ENCODE measurements at regions not wholly inside any gene's neighbourhood (a gene's known extent, or its start where the extent isn't known, plus 50 kb on each side); places are given as distances from the start of the nearest gene placed in this dataset.

DNA sequence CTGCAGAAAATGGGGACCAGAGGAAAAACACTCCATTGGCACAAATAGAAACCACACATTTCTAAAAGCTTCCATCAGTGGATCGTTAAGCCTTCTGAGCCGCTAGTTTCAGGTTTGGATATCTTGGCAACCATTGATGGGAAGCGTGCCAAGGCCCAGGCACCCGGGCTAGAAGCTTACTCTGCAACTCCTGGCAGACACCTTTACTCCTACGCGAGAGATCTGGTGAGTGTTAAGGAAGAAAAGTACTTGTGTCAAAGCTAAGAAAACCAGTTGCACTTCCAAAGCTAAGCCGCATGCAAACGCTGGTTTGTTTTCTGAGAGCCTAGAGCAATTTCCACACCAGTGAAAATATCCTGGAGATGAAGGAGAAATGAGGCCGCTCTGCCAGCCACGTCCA is 472.4 kb downstream of the PMP22 start:
- Histone ChIP-seq H3K9me3 (ENCODE audit: control insufficient read depth, insufficient read depth, low read depth, low read length) (no peaks in the 10 kb centered on the region), H3K4me1 (ENCODE audit: control insufficient read depth, insufficient read depth, low read length) (0 out of 2 replicates have a peak, but pooled peaks cover 4% of the 10 kb centered on the region), H3K27ac (ENCODE audit: low read depth, low read length) (no peak overlapping the region), H3K27me3 (ENCODE audit: control insufficient read depth, insufficient read depth, low read length) (no peaks in the 10 kb centered on the region), H3K4me3 (ENCODE audit: low read depth, low read length) (no peak overlapping the region), H3K36me3 (ENCODE audit: control insufficient read depth, insufficient read depth, low read length) (no peaks in the 10 kb centered on the region), H3K9ac (ENCODE audit: low read length) (no peak overlapping the region)

DNA sequence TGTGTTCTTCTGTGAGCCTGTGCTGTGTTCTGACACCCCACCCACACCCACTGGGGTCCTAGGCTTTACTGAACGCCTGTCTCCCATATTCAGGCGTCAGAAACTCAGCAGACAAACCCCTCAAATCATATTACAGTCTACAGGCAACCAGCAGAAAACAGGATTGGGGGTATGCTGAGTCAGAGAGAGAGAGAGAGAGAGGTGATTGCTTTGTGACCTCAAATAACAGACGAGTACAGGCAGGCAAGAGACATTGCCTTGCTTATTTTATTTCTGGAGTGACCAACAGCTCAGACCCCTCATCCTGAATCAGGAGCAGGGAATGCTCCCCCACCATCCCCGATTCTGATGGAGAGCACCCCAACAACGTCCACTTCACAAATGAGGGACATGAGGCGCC is 473.9 kb downstream of the PMP22 start:
- Histone ChIP-seq H3K9me3 (ENCODE audit: control insufficient read depth, insufficient read depth, low read depth, low read length) (no peaks in the 10 kb centered on the region), H3K4me1 (ENCODE audit: control insufficient read depth, insufficient read depth, low read length) (0 out of 2 replicates have a peak, but pooled peaks cover 4% of the 10 kb centered on the region), H3K36me3 (ENCODE audit: control insufficient read depth, insufficient read depth, low read length) (no peaks in the 10 kb centered on the region), H3K27ac (ENCODE audit: low read depth, low read length) (no peak overlapping the region), H3K9ac (ENCODE audit: low read length) (no peak overlapping the region), H3K27me3 (ENCODE audit: control insufficient read depth, insufficient read depth, low read length) (no peaks in the 10 kb centered on the region), H3K4me3 (ENCODE audit: low read depth, low read length) (no peak overlapping the region)

DNA sequence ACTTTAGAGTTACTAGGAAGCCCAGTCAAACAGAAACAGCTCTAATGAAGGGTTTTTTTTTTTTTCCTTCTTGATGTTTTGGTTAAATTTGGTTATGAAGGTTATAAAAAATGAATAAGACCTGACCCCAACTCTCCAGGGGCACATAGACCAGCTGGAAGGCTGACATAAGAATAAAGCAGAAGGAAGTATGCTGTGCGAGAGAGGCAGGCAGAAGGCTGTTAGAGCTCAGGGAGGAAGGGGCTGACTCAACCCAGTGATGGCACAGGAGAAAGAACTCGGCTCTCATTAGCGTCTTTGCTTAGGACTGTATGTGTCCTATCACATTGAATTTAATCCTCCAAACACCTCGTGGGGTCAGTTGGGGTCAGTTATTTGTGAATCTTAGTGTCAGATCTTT is 474.6 kb downstream of the PMP22 start:
- Histone ChIP-seq H3K9me3 (ENCODE audit: control insufficient read depth, insufficient read depth, low read depth, low read length) (no peaks in the 10 kb centered on the region), H3K9ac (ENCODE audit: low read length) (no peak overlapping the region), H3K27ac (ENCODE audit: low read depth, low read length) (no peak overlapping the region), H3K27me3 (ENCODE audit: control insufficient read depth, insufficient read depth, low read length) (no peaks in the 10 kb centered on the region), H3K36me3 (ENCODE audit: control insufficient read depth, insufficient read depth, low read length) (no peaks in the 10 kb centered on the region), H3K4me1 (ENCODE audit: control insufficient read depth, insufficient read depth, low read length) (0 out of 2 replicates have a peak, but pooled peaks cover 4% of the 10 kb centered on the region), H3K4me3 (ENCODE audit: low read depth, low read length) (no peak overlapping the region)

DNA sequence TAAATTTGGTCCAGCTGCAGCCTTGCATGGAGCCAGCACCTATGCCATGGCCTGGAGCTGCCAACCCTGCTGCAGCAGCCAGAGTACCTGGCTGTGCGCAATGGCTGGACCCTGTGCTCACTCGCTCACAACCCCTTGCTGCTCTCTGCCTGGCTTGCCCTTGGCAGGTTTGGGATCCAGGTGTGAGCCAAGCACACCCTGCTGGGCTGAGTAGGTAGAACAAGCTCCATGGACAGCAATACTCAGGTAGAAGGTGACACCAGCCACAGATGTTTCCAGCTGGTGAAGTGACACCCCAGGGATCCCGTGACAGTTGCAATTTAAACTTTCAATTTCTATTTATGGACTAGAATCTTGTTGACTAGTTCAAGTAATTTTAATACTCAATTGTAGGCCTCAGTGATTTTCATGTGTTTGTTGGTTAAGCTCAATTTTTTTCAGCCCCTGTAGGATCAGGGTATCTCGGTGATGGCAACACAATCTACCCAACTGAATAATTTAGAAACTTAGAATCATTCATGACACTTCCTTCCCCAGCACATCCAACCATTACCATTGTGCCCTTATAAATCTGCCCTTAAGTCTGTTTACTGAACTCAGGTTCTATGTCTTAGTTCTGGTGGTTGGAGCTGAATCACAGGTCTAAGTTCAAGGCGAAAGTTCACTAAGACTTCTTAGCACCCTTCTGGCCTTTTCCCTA is 480.0 kb downstream of the PMP22 start:
- no peak overlapping the region for H3K4me3 ChIP-seq (ENCODE audit: low read depth, low read length)
- no peaks in the 10 kb centered on the region for H3K27me3 ChIP-seq (ENCODE audit: control insufficient read depth, insufficient read depth, low read length)
- no peaks in the 10 kb centered on the region for H3K9me3 ChIP-seq (ENCODE audit: control insufficient read depth, insufficient read depth, low read depth, low read length)
- no peak overlapping the region for H3K9ac ChIP-seq (ENCODE audit: low read length)
- no peak overlapping the region for H3K27ac ChIP-seq (ENCODE audit: low read depth, low read length)
- H3K4me1 ChIP-seq (ENCODE audit: control insufficient read depth, insufficient read depth, low read length): peaks cover 15% of the 10 kb centered on the region
- H3K36me3 ChIP-seq (ENCODE audit: control insufficient read depth, insufficient read depth, low read length): no peaks in the 10 kb centered on the region

DNA sequence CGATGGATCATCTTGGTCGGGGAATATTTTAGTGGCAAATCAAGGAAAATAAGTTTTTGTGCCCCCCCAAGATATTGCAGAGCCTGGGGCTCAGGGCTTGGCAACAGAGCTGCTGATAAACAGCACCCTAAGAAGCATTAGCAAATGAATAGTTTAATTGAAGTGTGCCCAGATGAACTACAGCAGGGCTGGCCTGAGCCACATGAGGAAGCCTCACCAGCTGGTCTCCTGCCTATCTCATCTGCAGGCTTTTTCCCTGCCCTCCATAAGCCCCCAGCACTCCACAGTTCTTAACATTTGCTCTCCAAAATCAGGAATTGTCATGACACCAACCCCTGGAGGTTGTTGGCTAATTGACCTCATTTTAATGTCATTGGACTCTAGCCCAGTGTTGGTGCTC is 480.2 kb downstream of the HS3ST3B1 start:
- Histone ChIP-seq H3K27me3 (ENCODE audit: control insufficient read depth, insufficient read depth, low read length) (0 out of 2 replicates have a peak, but pooled peaks cover 4% of the 10 kb centered on the region), H3K4me3 (ENCODE audit: low read depth, low read length) (no peak overlapping the region), H3K9ac (ENCODE audit: low read length) (no peak overlapping the region), H3K4me1 (ENCODE audit: control insufficient read depth, insufficient read depth, low read length) (peaks cover 34% of the 10 kb centered on the region), H3K36me3 (ENCODE audit: control insufficient read depth, insufficient read depth, low read length) (no peaks in the 10 kb centered on the region), H3K9me3 (ENCODE audit: control insufficient read depth, insufficient read depth, low read depth, low read length) (no peaks in the 10 kb centered on the region), H3K27ac (ENCODE audit: low read depth, low read length) (no peak overlapping the region)

DNA sequence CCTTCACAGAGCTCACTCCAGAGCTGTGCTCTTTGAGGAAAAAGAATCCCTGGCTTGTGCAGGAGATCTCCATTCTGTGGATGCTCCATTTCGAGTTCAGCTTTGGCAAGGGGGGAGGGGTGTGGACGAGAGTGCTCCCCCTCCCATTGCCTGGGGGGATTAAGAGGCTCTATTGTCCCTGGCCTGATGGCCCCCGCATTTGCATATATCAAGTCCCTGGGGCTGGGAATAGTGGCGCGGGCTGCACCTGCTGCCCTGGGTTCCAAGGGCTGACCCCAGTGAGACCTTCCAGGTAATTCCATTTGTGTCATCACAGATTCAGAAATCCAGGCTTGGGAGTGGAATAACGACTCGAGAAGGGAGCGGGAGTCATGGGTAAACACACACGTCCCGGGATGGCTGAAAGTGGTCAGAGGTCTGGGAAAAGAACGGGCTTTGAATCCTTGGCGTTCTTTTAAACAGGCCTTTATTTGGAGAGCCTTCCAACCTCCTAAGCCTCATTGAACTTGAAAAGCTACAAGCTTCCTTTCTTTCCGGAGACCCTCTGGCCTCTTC is 479.3 kb downstream of the HS3ST3B1 start:
- H3K27me3 ChIP-seq (ENCODE audit: control insufficient read depth, insufficient read depth, low read length): 0 out of 2 replicates have a peak, but pooled peaks cover 4% of the 10 kb centered on the region
- no peaks in the 10 kb centered on the region for H3K9me3 ChIP-seq (ENCODE audit: control insufficient read depth, insufficient read depth, low read depth, low read length)
- no peak overlapping the region for H3K4me3 ChIP-seq (ENCODE audit: low read depth, low read length)
- H3K4me1 ChIP-seq (ENCODE audit: control insufficient read depth, insufficient read depth, low read length): peaks cover 34% of the 10 kb centered on the region
- H3K9ac ChIP-seq (ENCODE audit: low read length): no peak overlapping the region
- no peaks in the 10 kb centered on the region for H3K36me3 ChIP-seq (ENCODE audit: control insufficient read depth, insufficient read depth, low read length)
- H3K27ac ChIP-seq (ENCODE audit: low read depth, low read length): no peak overlapping the region

DNA sequence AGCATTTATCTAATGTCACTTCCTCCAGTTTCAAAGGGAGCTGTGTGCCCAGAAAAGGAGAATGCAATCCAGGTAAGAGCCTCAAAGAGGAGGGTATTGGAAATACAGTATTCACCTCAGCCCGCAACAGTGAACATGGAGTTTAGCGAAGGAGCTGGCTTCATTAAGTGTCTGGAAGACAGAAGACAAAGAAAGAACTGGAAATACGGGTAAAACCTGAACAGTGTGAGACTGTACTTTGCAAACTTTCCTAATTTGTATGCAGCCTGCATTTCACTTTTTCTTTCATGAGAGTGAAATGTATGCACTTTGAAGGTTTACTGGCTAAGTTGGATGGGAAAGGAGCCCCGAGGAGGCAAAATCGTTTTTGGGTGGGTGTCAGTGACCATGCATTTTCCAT is 478.4 kb downstream of the HS3ST3B1 start:
- H3K4me3 ChIP-seq (ENCODE audit: low read depth, low read length): no peak overlapping the region
- no peak overlapping the region for H3K27ac ChIP-seq (ENCODE audit: low read depth, low read length)
- peaks cover 34% of the 10 kb centered on the region for H3K4me1 ChIP-seq (ENCODE audit: control insufficient read depth, insufficient read depth, low read length)
- H3K27me3 ChIP-seq (ENCODE audit: control insufficient read depth, insufficient read depth, low read length): 0 out of 2 replicates have a peak, but pooled peaks cover 4% of the 10 kb centered on the region
- no peak overlapping the region for H3K9ac ChIP-seq (ENCODE audit: low read length)
- peaks cover 1% of the 10 kb centered on the region; the same call in 1 of the 2 replicates for H3K9me3 ChIP-seq (ENCODE audit: control insufficient read depth, insufficient read depth, low read depth, low read length)
- no peaks in the 10 kb centered on the region for H3K36me3 ChIP-seq (ENCODE audit: control insufficient read depth, insufficient read depth, low read length)

DNA sequence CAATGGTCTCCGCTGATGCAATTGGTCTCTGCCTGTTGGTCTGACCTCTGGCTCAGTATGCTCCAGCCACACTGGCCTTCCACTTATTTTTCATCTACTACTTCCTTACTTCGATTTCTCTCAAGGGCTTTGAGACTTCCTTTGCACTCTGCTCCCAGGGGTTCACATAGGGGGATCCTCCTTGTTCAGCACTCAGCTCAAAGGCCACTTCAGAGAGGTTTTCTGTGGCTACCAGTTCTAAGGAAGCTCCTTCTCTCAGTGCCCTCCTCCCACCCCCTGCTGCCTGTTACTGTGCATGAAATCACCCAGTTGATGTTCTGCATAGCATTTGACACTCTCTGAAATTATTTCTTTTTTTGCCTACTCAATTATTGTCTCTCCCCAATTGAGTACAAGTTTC is 476.4 kb downstream of the HS3ST3B1 start:
- Histone ChIP-seq H3K9me3 (ENCODE audit: control insufficient read depth, insufficient read depth, low read depth, low read length) (peaks cover 3% of the 10 kb centered on the region; the same call in 1 of the 2 replicates), H3K4me3 (ENCODE audit: low read depth, low read length) (no peak overlapping the region), H3K36me3 (ENCODE audit: control insufficient read depth, insufficient read depth, low read length) (no peaks in the 10 kb centered on the region), H3K9ac (ENCODE audit: low read length) (no peak overlapping the region), H3K27ac (ENCODE audit: low read depth, low read length) (no peak overlapping the region), H3K27me3 (ENCODE audit: control insufficient read depth, insufficient read depth, low read length) (0 out of 2 replicates have a peak, but pooled peaks cover 4% of the 10 kb centered on the region), H3K4me1 (ENCODE audit: control insufficient read depth, insufficient read depth, low read length) (peaks cover 34% of the 10 kb centered on the region)

DNA sequence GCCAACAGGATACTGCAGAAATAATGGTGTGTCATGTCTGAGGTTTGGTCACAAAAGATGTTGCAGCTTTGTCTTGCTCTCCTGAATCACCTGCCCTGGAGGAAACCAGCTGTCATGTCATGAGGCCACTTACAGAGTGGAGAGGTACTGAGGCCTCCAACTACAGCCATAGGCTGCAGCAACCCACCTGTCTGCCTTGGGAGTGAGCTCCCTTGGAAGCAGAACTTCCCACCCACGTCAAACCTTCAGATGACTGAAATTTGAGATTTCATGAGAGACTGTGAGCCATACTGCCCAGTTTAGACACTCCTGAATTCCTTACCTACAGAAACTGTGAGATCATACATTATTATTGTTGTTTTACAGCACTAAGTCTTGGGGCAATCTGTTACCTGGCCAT is 475.9 kb downstream of the HS3ST3B1 start:
- Histone ChIP-seq H3K27ac (ENCODE audit: low read depth, low read length) (no peak overlapping the region), H3K36me3 (ENCODE audit: control insufficient read depth, insufficient read depth, low read length) (no peaks in the 10 kb centered on the region), H3K4me3 (ENCODE audit: low read depth, low read length) (no peak overlapping the region), H3K9me3 (ENCODE audit: control insufficient read depth, insufficient read depth, low read depth, low read length) (peaks cover 3% of the 10 kb centered on the region; the same call in 1 of the 2 replicates), H3K4me1 (ENCODE audit: control insufficient read depth, insufficient read depth, low read length) (peaks cover 34% of the 10 kb centered on the region), H3K27me3 (ENCODE audit: control insufficient read depth, insufficient read depth, low read length) (0 out of 2 replicates have a peak, but pooled peaks cover 4% of the 10 kb centered on the region), H3K9ac (ENCODE audit: low read length) (no peak overlapping the region)

DNA sequence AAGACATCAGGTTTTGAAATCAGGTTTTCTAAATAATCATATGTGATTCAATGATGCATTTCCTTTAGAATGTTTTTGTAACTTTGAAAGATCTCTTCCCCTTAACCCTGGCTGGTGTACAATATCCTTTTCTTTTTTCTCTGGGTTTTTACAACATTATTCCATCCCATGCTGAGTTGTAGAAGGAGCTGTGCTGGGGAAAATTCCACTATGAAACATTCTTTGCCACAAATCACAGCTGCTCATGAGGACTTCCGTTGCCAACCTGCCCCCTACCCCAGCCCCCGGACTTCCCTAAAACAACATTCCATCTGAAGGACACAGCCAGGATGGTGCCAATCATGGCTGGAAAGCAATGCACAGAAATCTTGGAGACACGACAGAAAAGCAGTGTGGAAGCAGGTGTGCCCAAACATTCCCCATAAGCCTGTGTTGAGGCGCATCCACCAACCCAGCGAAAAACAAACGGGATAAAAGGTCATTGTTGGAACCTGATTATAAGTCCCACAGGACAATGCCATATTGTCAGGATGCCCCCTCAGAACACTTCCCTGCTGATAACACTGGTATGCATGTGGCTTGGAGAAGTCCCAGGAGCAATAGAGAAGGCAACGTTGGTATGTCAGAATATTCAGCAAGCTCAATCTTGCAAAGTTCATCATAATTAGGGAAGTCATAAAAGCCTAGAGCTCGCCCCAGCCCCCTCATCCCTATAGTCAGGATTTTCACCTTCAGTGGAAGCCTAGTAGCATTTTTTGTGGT is 475.0 kb downstream of the HS3ST3B1 start:
- H3K9me3 ChIP-seq (ENCODE audit: control insufficient read depth, insufficient read depth, low read depth, low read length): peaks cover 3% of the 10 kb centered on the region; the same call in 1 of the 2 replicates
- 0 out of 2 replicates have a peak, but pooled peaks cover 4% of the 10 kb centered on the region for H3K27me3 ChIP-seq (ENCODE audit: control insufficient read depth, insufficient read depth, low read length)
- H3K4me3 ChIP-seq (ENCODE audit: low read depth, low read length): no peak overlapping the region
- peaks cover 26% of the 10 kb centered on the region for H3K4me1 ChIP-seq (ENCODE audit: control insufficient read depth, insufficient read depth, low read length)
- no peak overlapping the region for H3K9ac ChIP-seq (ENCODE audit: low read length)
- no peaks in the 10 kb centered on the region for H3K36me3 ChIP-seq (ENCODE audit: control insufficient read depth, insufficient read depth, low read length)
- no peak overlapping the region for H3K27ac ChIP-seq (ENCODE audit: low read depth, low read length)

DNA sequence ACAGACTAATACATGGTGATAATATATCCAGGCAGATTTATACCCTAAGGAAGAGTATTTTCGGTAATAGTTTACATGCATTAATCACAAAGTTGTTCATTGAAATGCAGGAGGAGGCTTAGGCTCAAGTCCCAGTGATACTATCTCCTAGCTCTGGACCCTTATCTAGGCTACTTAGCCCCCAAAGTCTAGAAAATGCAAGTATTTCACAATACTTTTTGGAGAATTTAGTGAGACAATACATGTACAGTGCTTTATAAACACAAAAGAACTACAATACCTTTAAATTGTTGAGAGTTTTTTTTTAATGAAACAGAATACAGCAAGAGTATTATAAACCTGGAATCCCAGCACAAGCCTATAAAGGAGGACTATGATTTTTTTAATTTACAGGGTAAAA is 473.9 kb downstream of the HS3ST3B1 start:
- Histone ChIP-seq H3K4me3 (ENCODE audit: low read depth, low read length) (no peak overlapping the region), H3K4me1 (ENCODE audit: control insufficient read depth, insufficient read depth, low read length) (peaks cover 15% of the 10 kb centered on the region), H3K27ac (ENCODE audit: low read depth, low read length) (no peak overlapping the region), H3K27me3 (ENCODE audit: control insufficient read depth, insufficient read depth, low read length) (0 out of 2 replicates have a peak, but pooled peaks cover 4% of the 10 kb centered on the region), H3K9ac (ENCODE audit: low read length) (no peak overlapping the region), H3K36me3 (ENCODE audit: control insufficient read depth, insufficient read depth, low read length) (no peaks in the 10 kb centered on the region), H3K9me3 (ENCODE audit: control insufficient read depth, insufficient read depth, low read depth, low read length) (peaks cover 3% of the 10 kb centered on the region; the same call in 1 of the 2 replicates)
